SK-N-SH treated with all-trans-retinoic acid at 6 μM for 48 hours (cell line): ENCODE measurements at regions not wholly inside any gene's neighbourhood (a gene's known extent, or its start where the extent isn't known, plus 50 kb on each side); places are given as distances from the start of the nearest gene placed in this dataset.

ENCODE experiments used
- ATAC-seq: fragments of 200-7000 bp; cut with Tn5 transposase; 3 replicates; pipeline ENCODE4 v1.9.1; 2020; ENCODE audit warnings: mild to moderate bottlenecking, moderate library complexity
- BACH2 ChIP-seq: fragments of 250-450 bp; sonication (Bioruptor Pico); IDR thresholded peaks from 2 replicates; pipeline ENCODE4 v1.9.0; 2021; ENCODE audit warnings: mild to moderate bottlenecking, borderline replicate concordance
- CSDC2 ChIP-seq: fragments of 250-450 bp; sonication (Bioruptor Pico); IDR thresholded peaks from 2 replicates; pipeline ENCODE4 v1.5.0; 2020; ENCODE audit warnings: mild to moderate bottlenecking, moderate library complexity
- GLIS3 ChIP-seq: fragments of 250-450 bp; sonication (Bioruptor Pico); IDR thresholded peaks from 2 replicates; pipeline ENCODE4 v1.5.0; 2020; ENCODE audit warnings: mild to moderate bottlenecking, moderate library complexity
- ISL1 ChIP-seq: fragments of 250-450 bp; sonication (Bioruptor Pico); IDR thresholded peaks from 2 replicates; pipeline ENCODE4 v2.1.2; 2022; ENCODE audit warnings: mild to moderate bottlenecking, moderate library complexity
- OSR1 ChIP-seq: fragments of 250-450 bp; sonication (Bioruptor Pico); IDR thresholded peaks from 2 replicates; pipeline ENCODE4 v1.8.0; 2022; ENCODE audit warnings: moderate library complexity, mild to moderate bottlenecking, inconsistent platforms
- PPARA ChIP-seq: fragments of 250-450 bp; sonication (Bioruptor Pico); IDR thresholded peaks from 2 replicates; pipeline ENCODE4 v1.5.0; 2020; ENCODE audit warnings: mild to moderate bottlenecking, borderline replicate concordance
- RARB ChIP-seq: fragments of 250-450 bp; sonication (Bioruptor Pico); IDR thresholded peaks from 2 replicates; pipeline ENCODE4 v1.8.0; 2021; ENCODE audit warnings: mild to moderate bottlenecking, moderate library complexity
- TCF4 ChIP-seq: fragments of 250-450 bp; sonication (Bioruptor Pico); IDR thresholded peaks from 2 replicates; pipeline ENCODE4 v1.8.0; 2021; ENCODE audit warnings: mild to moderate bottlenecking, moderate library complexity, borderline replicate concordance
- TOX ChIP-seq: fragments of 250-450 bp; sonication (Bioruptor Pico); IDR thresholded peaks from 2 replicates; pipeline ENCODE4 v1.8.0; 2021; ENCODE audit warnings: mild to moderate bottlenecking, moderate library complexity, borderline replicate concordance
- ZC3H10 ChIP-seq: fragments of 250-450 bp; sonication (Bioruptor Pico); IDR thresholded peaks from 2 replicates; pipeline ENCODE4 v1.5.1; 2021; ENCODE audit warnings: mild to moderate bottlenecking, moderate library complexity
- ZFP30 ChIP-seq: fragments of 450-650 bp; formaldehyde crosslinking; IDR thresholded peaks from 2 replicates; pipeline ENCODE4 v1.5.0; 2022; ENCODE audit warnings: mild to moderate bottlenecking, moderate library complexity
- ZNF565 ChIP-seq: fragments of 450-650 bp; formaldehyde crosslinking; conservative IDR thresholded peaks from 2 replicates; pipeline ENCODE4 v1.5.0; 2020; ENCODE audit warnings: low read depth, mild to moderate bottlenecking, moderate library complexity
- ZNF70 ChIP-seq: fragments of 450-650 bp; formaldehyde crosslinking; IDR thresholded peaks from 2 replicates; pipeline ENCODE4 v1.5.0; 2020; ENCODE audit warnings: mild to moderate bottlenecking, moderate library complexity
- ZNF8 ChIP-seq: fragments of 450-650 bp; formaldehyde crosslinking; IDR thresholded peaks from 2 replicates; pipeline ENCODE4 v1.5.0; 2020; ENCODE audit warnings: mild to moderate bottlenecking, moderate library complexity
- TF ChIP-seq, protein P1 (sequence below): fragments of 250-450 bp; sonication (Bioruptor Pico); IDR thresholded peaks from 2 replicates; pipeline ENCODE4 v1.8.0; 2020; ENCODE audit warnings: mild to moderate bottlenecking, moderate library complexity, borderline replicate concordance
- TF ChIP-seq, protein P2 (sequence below): fragments of 250-450 bp; sonication (Bioruptor Pico); IDR thresholded peaks from 2 replicates; pipeline ENCODE4 v1.5.0; 2020; ENCODE audit warnings: mild to moderate bottlenecking, moderate library complexity
- TF ChIP-seq, protein P3 (sequence below): fragments of 250-450 bp; sonication (Bioruptor Pico); IDR thresholded peaks from 2 replicates; pipeline ENCODE4 v1.5.1; 2021; ENCODE audit warnings: mild to moderate bottlenecking, moderate library complexity
- TF ChIP-seq, protein P4 (sequence below): fragments of 250-450 bp; sonication (Bioruptor Pico); IDR thresholded peaks from 2 replicates; pipeline ENCODE4 v1.5.1; 2020; ENCODE audit warnings: low read depth, mild to moderate bottlenecking, moderate library complexity

DNA sequence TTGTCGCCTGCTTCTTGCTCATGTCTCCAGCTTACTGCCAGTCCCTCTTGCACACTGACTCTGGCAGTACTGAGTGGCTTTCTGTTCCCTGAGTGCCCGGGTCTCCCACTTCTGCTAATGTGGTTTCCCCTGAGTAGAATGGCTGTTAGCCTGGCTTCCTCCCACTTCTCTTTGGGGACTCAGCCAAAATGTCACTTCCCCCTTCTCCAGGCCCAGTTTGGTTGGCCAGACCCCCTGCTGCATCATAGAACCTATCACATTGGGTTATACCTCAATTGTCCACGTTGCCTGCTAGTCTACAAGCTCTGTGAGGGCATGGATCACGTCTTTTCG lies 304.4 kb downstream of the HS3ST3B1 start:
- TF ChIP-seq, protein P1, sequence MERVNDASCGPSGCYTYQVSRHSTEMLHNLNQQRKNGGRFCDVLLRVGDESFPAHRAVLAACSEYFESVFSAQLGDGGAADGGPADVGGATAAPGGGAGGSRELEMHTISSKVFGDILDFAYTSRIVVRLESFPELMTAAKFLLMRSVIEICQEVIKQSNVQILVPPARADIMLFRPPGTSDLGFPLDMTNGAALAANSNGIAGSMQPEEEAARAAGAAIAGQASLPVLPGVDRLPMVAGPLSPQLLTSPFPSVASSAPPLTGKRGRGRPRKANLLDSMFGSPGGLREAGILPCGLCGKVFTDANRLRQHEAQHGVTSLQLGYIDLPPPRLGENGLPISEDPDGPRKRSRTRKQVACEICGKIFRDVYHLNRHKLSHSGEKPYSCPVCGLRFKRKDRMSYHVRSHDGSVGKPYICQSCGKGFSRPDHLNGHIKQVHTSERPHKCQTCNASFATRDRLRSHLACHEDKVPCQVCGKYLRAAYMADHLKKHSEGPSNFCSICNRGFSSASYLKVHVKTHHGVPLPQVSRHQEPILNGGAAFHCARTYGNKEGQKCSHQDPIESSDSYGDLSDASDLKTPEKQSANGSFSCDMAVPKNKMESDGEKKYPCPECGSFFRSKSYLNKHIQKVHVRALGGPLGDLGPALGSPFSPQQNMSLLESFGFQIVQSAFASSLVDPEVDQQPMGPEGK (CRISPR knock-in tag) = no peak
- TF ChIP-seq ZNF8 = no peak
- TF ChIP-seq TCF4 (CRISPR knock-in tag) = no peak
- no peak for TF ChIP-seq BACH2
- TF ChIP-seq, protein P2, sequence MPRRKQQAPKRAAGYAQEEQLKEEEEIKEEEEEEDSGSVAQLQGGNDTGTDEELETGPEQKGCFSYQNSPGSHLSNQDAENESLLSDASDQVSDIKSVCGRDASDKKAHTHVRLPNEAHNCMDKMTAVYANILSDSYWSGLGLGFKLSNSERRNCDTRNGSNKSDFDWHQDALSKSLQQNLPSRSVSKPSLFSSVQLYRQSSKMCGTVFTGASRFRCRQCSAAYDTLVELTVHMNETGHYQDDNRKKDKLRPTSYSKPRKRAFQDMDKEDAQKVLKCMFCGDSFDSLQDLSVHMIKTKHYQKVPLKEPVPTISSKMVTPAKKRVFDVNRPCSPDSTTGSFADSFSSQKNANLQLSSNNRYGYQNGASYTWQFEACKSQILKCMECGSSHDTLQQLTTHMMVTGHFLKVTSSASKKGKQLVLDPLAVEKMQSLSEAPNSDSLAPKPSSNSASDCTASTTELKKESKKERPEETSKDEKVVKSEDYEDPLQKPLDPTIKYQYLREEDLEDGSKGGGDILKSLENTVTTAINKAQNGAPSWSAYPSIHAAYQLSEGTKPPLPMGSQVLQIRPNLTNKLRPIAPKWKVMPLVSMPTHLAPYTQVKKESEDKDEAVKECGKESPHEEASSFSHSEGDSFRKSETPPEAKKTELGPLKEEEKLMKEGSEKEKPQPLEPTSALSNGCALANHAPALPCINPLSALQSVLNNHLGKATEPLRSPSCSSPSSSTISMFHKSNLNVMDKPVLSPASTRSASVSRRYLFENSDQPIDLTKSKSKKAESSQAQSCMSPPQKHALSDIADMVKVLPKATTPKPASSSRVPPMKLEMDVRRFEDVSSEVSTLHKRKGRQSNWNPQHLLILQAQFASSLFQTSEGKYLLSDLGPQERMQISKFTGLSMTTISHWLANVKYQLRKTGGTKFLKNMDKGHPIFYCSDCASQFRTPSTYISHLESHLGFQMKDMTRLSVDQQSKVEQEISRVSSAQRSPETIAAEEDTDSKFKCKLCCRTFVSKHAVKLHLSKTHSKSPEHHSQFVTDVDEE (CRISPR knock-in tag) = no peak
- no peak for TF ChIP-seq CSDC2 (CRISPR knock-in tag)
- no peak for TF ChIP-seq RARB (CRISPR knock-in tag)
- no peak for TF ChIP-seq TOX (CRISPR knock-in tag)
- TF ChIP-seq ZNF70 = no peak
- no peak for TF ChIP-seq ZFP30 (CRISPR knock-in tag)
- no peak for ATAC-seq

DNA sequence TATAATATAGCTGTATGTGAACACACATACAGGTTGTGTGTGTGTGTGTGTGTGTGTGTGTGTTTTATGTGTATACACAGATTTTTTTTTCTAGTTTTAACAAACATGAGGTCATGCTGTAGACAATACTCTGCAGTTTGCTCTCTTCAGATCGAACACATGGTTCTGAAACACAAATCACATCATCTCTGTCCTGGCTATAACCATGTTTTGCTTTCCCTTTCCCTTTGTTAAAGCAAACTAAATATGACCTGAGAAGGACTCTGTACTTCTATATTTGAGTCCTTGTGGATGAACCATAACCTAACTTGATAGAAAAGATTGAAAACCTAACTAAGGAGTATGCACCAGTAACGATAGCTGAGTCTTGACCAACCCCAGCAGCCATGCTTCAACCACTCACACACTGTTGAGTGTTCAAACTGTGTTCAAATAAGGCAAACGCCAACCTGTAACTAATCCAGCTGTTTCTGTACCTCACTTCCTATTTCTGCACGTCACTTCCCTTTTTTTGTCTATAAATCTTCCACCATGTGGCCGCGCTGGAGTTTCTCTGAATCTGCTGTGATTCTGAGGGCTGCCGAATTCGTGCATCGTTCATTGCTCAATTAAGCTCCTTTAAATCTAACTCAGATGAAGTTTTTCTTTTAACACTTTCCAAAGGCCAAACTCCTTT lies 303.8 kb downstream of the HS3ST3B1 start:
- TF ChIP-seq, protein P3, sequence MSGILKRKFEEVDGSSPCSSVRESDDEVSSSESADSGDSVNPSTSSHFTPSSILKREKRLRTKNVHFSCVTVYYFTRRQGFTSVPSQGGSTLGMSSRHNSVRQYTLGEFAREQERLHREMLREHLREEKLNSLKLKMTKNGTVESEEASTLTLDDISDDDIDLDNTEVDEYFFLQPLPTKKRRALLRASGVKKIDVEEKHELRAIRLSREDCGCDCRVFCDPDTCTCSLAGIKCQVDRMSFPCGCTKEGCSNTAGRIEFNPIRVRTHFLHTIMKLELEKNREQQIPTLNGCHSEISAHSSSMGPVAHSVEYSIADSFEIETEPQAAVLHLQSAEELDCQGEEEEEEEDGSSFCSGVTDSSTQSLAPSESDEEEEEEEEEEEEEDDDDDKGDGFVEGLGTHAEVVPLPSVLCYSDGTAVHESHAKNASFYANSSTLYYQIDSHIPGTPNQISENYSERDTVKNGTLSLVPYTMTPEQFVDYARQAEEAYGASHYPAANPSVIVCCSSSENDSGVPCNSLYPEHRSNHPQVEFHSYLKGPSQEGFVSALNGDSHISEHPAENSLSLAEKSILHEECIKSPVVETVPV = no peak
- no peak for TF ChIP-seq OSR1 (CRISPR knock-in tag)
- no peak for TF ChIP-seq PPARA (CRISPR knock-in tag)
- TF ChIP-seq GLIS3 (CRISPR knock-in tag) = no peak
- no peak for TF ChIP-seq BACH2
- TF ChIP-seq ZFP30 (CRISPR knock-in tag) = no peak
- no peak for TF ChIP-seq TOX (CRISPR knock-in tag)
- no peak for TF ChIP-seq RARB (CRISPR knock-in tag)
- TF ChIP-seq ZNF8 = no peak
- no peak for TF ChIP-seq CSDC2 (CRISPR knock-in tag)
- TF ChIP-seq ZNF70 = no peak
- TF ChIP-seq, protein P4, sequence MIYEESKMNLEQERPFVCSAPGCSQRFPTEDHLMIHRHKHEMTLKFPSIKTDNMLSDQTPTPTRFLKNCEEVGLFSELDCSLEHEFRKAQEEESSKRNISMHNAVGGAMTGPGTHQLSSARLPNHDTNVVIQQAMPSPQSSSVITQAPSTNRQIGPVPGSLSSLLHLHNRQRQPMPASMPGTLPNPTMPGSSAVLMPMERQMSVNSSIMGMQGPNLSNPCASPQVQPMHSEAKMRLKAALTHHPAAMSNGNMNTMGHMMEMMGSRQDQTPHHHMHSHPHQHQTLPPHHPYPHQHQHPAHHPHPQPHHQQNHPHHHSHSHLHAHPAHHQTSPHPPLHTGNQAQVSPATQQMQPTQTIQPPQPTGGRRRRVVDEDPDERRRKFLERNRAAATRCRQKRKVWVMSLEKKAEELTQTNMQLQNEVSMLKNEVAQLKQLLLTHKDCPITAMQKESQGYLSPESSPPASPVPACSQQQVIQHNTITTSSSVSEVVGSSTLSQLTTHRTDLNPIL (CRISPR knock-in tag) = no peak
- TF ChIP-seq, protein P2 (CRISPR knock-in tag) = no peak
- TF ChIP-seq ZC3H10 (CRISPR knock-in tag) = no peak
- no peak for TF ChIP-seq ISL1 (CRISPR knock-in tag)
- TF ChIP-seq ZNF565 (CRISPR knock-in tag) = no peak
- ATAC-seq = no peak

DNA sequence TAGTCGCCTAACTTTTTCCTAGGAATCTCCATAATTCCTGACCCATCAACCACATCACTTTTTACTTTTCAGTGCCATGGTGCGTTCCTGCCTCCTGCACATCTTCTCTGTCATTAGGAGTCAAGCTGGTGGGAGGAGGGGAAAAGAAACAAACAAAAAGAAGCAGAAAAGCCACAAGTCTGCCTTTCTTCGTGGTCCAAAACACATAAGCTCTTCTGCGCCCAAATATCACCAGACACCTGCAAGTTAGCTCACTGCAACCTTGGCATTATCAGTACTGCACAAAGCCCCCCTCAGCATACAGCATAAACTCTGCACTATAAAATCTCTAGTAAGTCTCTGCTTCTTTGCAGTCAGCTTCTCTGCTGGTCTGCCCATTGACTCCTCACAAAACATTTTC lies 295.3 kb downstream of the HS3ST3B1 start:
- ATAC-seq = no peak
- TF ChIP-seq TOX (CRISPR knock-in tag) (no peak), ZC3H10 (CRISPR knock-in tag) (no peak), ZFP30 (CRISPR knock-in tag) (no peak)
- TF ChIP-seq, protein P3 = no peak
- TF ChIP-seq, all 23 proteins: peak for 0
